22Rv1 (cell line): ENCODE measurements at regions not wholly inside any gene's neighbourhood (a gene's known extent, or its start where the extent isn't known, plus 50 kb on each side); places are given as distances from the start of the nearest gene placed in this dataset.

Experiments used
- ZFX ChIP-seq: fragments of 450-650 bp; IDR thresholded peaks from 2 replicates; pipeline ENCODE4 v1.6.1; 2017; ENCODE audit warnings: antibody characterized with exemption, borderline replicate concordance
- TF ChIP-seq, protein P1 (sequence below): fragments of 450-650 bp; IDR thresholded peaks from 2 replicates; pipeline ENCODE4 v1.5.1; 2017; ENCODE audit warnings: mild to moderate bottlenecking

DNA sequence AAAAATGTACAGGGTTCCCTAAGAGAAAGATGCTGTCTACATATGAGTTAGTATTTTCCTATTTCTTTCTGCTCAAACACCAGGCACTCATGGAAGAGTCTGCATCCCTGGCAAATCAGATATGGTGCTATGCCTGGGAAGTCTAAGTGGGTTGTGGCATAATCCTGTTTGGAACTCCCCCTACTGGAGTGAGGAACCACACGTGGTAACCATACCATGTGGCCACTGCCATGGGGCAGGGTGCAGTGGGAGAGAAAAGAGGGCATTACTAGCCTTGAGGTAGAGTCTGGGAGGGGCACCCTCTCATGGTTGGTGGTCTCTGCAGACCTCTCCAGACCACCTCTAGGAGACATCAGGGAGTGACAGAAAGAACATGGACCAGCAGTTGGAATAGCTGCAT is 257.9 kb upstream of the ATP5MC3 start:
- TF ChIP-seq ZFX = no peak
- TF ChIP-seq, protein P1, sequence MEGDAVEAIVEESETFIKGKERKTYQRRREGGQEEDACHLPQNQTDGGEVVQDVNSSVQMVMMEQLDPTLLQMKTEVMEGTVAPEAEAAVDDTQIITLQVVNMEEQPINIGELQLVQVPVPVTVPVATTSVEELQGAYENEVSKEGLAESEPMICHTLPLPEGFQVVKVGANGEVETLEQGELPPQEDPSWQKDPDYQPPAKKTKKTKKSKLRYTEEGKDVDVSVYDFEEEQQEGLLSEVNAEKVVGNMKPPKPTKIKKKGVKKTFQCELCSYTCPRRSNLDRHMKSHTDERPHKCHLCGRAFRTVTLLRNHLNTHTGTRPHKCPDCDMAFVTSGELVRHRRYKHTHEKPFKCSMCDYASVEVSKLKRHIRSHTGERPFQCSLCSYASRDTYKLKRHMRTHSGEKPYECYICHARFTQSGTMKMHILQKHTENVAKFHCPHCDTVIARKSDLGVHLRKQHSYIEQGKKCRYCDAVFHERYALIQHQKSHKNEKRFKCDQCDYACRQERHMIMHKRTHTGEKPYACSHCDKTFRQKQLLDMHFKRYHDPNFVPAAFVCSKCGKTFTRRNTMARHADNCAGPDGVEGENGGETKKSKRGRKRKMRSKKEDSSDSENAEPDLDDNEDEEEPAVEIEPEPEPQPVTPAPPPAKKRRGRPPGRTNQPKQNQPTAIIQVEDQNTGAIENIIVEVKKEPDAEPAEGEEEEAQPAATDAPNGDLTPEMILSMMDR = 0 out of 2 replicates have a peak, but pooled peaks have one; percentile 6
